22Rv1 (cell line): ENCODE measurements at regions not wholly inside any gene's neighbourhood (a gene's known extent, or its start where the extent isn't known, plus 50 kb on each side); places are given as distances from the start of the nearest gene placed in this dataset.

Source experiments
- CTCF ChIP-seq: fragments of 450-650 bp; IDR thresholded peaks from 2 replicates; pipeline ENCODE4 v1.5.1; 2017; ENCODE audit warnings: mild to moderate bottlenecking
- ZFX ChIP-seq: fragments of 450-650 bp; IDR thresholded peaks from 2 replicates; pipeline ENCODE4 v1.6.1; 2017; ENCODE audit warnings: antibody characterized with exemption, borderline replicate concordance

GRCh38 chr4:72919937-72920336 is 149.6 kb downstream of the COX18 start:
- TF ChIP-seq CTCF, result no peak
- TF ChIP-seq ZFX, result no peak
